Parathyroid adenoma (tissue), 2 donors: ENCODE measurements at regions not wholly inside any gene's neighbourhood (a gene's known extent, or its start where the extent isn't known, plus 50 kb on each side); places are given as distances from the start of the nearest gene placed in this dataset.

Experiments used
- H2AFZ ChIP-seq: fragments of 300-600 bp; sonication (generic); one replicate; pipeline ENCODE4 v1.7.0; 2017; ENCODE audit warnings: antibody characterized with exemption, mild to moderate bottlenecking
- H3K27ac ChIP-seq: fragments of 300-600 bp; sonication (generic); one replicate; pipeline ENCODE4 v1.7.0; 2017
- H3K27me3 ChIP-seq: fragments of 300-600 bp; sonication (generic); one replicate; pipeline ENCODE4 v1.7.0; 2017; ENCODE audit warnings: low read length; ENCODE audit not compliant: control insufficient read depth, insufficient read depth
- H3K36me3 ChIP-seq: fragments of 300-600 bp; sonication (generic); one replicate; pipeline ENCODE4 v1.7.0; 2017; ENCODE audit warnings: low read length; ENCODE audit not compliant: control insufficient read depth, insufficient read depth
- H3K4me1 ChIP-seq: fragments of 300-600 bp; sonication (generic); one replicate; pipeline ENCODE4 v1.7.0; 2017; ENCODE audit warnings: control low read depth
- H3K4me2 ChIP-seq: fragments of 300-600 bp; sonication (generic); one replicate; pipeline ENCODE4 v1.7.0; 2017; ENCODE audit warnings: low read length
- H3K4me3 ChIP-seq: fragments of 300-600 bp; sonication (generic); one replicate; pipeline ENCODE4 v1.7.0; 2017; ENCODE audit warnings: low read depth, low read length
- H3K79me2 ChIP-seq: fragments of 300-600 bp; sonication (generic); one replicate; pipeline ENCODE4 v1.7.0; 2017; ENCODE audit warnings: control low read depth
- H3K9ac ChIP-seq: fragments of 300-600 bp; sonication (generic); one replicate; pipeline ENCODE4 v1.7.0; 2017; ENCODE audit warnings: mild to moderate bottlenecking
- H3K9me3 ChIP-seq: fragments of 300-600 bp; sonication (generic); one replicate; pipeline ENCODE4 v1.7.0; 2017; ENCODE audit warnings: low read length; ENCODE audit not compliant: control insufficient read depth
- TF ChIP-seq, protein P1 (sequence below): fragments of 300-600 bp; sonication (generic); IDR thresholded peaks from one replicate; pipeline ENCODE4 v1.7.0; 2017; ENCODE audit warnings: antibody characterized with exemption, mild to moderate bottlenecking
- donor health status: primary hyperparathyroidism.

DNA sequence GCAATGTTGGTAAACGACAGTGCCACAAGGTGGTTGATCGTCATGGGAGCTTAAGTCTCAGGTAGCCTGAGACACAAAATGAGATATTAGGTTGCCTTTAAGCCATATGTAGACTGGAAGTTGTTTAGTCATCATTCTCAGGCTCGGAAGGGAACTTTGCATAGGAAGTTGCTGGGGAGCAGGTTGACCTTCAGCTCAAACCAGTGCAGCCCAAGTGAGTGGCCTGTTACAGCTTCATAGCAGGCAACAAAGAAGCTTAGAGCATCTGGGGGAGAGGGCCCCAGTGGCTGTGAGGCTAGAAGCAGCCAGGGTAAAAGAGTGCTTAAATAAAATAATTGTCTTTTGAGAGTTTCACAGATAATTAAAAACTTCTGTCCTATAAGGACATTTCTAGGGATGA is 404.0 kb downstream of the GUCY1A2 start:
- Histone ChIP-seq H3K4me2 (no peak overlapping the region), H2AFZ (no peak overlapping the region), H3K27me3 (no peaks in the 10 kb centered on the region), H3K79me2 (no peaks in the 10 kb centered on the region), H3K9me3 (no peaks in the 10 kb centered on the region), H3K9ac (no peak overlapping the region), H3K4me3 (no peak overlapping the region), H3K36me3 (no peaks in the 10 kb centered on the region), H3K27ac (no peak overlapping the region), H3K4me1 (no peaks in the 10 kb centered on the region)
- TF ChIP-seq, protein P1, sequence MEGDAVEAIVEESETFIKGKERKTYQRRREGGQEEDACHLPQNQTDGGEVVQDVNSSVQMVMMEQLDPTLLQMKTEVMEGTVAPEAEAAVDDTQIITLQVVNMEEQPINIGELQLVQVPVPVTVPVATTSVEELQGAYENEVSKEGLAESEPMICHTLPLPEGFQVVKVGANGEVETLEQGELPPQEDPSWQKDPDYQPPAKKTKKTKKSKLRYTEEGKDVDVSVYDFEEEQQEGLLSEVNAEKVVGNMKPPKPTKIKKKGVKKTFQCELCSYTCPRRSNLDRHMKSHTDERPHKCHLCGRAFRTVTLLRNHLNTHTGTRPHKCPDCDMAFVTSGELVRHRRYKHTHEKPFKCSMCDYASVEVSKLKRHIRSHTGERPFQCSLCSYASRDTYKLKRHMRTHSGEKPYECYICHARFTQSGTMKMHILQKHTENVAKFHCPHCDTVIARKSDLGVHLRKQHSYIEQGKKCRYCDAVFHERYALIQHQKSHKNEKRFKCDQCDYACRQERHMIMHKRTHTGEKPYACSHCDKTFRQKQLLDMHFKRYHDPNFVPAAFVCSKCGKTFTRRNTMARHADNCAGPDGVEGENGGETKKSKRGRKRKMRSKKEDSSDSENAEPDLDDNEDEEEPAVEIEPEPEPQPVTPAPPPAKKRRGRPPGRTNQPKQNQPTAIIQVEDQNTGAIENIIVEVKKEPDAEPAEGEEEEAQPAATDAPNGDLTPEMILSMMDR = no peak

DNA sequence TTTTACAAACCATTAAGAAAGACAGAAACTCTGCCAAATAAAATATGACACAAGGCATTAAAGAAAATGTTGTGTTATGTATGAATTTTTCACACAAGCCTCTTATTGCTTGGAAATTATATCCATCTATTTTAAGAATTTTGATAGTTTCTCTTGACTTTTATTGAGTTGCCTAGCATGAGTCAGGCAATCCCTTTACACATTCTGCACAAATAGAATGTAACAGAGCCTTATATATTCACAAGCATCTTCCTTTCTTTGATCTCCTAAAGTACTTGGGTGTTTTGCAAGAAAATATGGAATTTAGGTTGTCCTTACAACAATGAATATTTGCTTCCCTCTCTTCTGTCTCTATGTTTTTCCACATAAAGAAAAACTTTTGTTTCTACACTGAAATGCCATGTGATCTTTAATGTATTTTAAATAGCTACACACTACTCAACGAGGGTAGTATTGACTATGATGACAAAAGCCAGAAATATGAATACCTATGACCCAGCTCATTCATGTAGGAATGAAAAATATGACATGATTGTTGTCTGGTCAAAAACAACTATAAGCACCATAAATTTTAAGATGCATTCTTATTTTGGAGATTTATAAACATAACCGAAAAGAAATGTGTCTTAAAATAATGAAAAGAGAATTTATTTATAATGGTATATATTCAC is 398.8 kb downstream of the GUCY1A2 start:
- no peak overlapping the region for H3K9ac ChIP-seq

DNA sequence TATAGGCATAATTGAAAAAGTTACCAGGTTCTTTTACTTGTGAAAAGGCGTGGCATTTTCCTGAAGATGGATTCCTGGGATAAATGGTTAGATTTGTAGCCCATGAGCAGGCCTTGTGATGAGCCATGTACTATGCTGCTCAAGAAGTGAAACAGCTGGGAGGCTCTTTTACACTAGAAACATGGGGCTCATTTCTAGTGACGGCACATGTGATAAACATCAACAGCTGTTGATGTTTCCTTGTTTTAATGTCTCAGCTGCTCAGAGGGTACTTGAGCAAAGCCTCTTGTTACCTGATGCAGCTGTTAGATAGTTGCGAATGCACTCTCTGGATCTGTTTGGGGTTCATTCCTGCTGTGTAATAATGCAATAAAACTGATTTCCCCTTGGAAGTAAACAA is 396.8 kb downstream of the GUCY1A2 start:
- H3K4me3 ChIP-seq = no peak overlapping the region
- TF ChIP-seq, protein P1 = no peak
- no peaks in the 10 kb centered on the region for H3K4me1 ChIP-seq
- H3K27ac ChIP-seq = no peak overlapping the region
- no peaks in the 10 kb centered on the region for H3K9me3 ChIP-seq
- no peaks in the 10 kb centered on the region for H3K79me2 ChIP-seq
- H3K9ac ChIP-seq = no peak overlapping the region
- no peaks in the 10 kb centered on the region for H3K36me3 ChIP-seq
- no peaks in the 10 kb centered on the region for H3K27me3 ChIP-seq
- no peak overlapping the region for H2AFZ ChIP-seq
- H3K4me2 ChIP-seq = no peak overlapping the region

More for the DNA sequence above, 398.8 kb downstream of the GUCY1A2 start:
- Histone ChIP-seq H3K4me3 (no peak overlapping the region), H3K4me1 (no peaks in the 10 kb centered on the region), H2AFZ (no peak overlapping the region), H3K4me2 (no peak overlapping the region), H3K27ac (no peak overlapping the region), H3K36me3 (no peaks in the 10 kb centered on the region), H3K79me2 (no peaks in the 10 kb centered on the region), H3K9me3 (no peaks in the 10 kb centered on the region), H3K27me3 (no peaks in the 10 kb centered on the region)
- TF ChIP-seq, protein P1 = no peak
